ENCODE measurements at regions not wholly inside any gene's neighbourhood (a gene's known extent, or its start where the extent isn't known, plus 50 kb on each side); places are given as distances from the start of the nearest gene placed in this dataset.

- TF ChIP-seq, protein P1, sequence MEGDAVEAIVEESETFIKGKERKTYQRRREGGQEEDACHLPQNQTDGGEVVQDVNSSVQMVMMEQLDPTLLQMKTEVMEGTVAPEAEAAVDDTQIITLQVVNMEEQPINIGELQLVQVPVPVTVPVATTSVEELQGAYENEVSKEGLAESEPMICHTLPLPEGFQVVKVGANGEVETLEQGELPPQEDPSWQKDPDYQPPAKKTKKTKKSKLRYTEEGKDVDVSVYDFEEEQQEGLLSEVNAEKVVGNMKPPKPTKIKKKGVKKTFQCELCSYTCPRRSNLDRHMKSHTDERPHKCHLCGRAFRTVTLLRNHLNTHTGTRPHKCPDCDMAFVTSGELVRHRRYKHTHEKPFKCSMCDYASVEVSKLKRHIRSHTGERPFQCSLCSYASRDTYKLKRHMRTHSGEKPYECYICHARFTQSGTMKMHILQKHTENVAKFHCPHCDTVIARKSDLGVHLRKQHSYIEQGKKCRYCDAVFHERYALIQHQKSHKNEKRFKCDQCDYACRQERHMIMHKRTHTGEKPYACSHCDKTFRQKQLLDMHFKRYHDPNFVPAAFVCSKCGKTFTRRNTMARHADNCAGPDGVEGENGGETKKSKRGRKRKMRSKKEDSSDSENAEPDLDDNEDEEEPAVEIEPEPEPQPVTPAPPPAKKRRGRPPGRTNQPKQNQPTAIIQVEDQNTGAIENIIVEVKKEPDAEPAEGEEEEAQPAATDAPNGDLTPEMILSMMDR (conservative IDR thresholded peaks at IDR 0.05; ENCODE audit: low read depth, low read length) = no peak
- TF ChIP-seq EZH2phosphoT487 (IDR thresholded peaks at IDR 0.05; ENCODE audit: borderline replicate concordance, low read length) = no peak
- no peak for TF ChIP-seq EZH2 (IDR thresholded peaks at IDR 0.05; ENCODE audit: low read length, unreplicated experiment)
These were observed 352.5 kb upstream of the EPHA4 start for GRCh38 chr2:221924576-221924975.
